SK-N-MC (cell line): ENCODE measurements at regions not wholly inside any gene's neighbourhood (a gene's known extent, or its start where the extent isn't known, plus 50 kb on each side); places are given as distances from the start of the nearest gene placed in this dataset.

Source experiments
- EZH2 ChIP-seq: fragments of 200-600 bp; sonication (generic); IDR thresholded peaks from one replicate; pipeline ENCODE4 v1.6.1; 2017; ENCODE audit warnings: antibody characterized with exemption
- FOXP2 ChIP-seq: optimal IDR thresholded peaks from 2 replicates; pipeline ENCODE3; 2011; ENCODE audit warnings: mild to moderate bottlenecking, moderate library complexity; ENCODE audit not compliant: insufficient read depth; ENCODE audit errors: extremely low read length, control extremely low read depth
- POLR2AphosphoS5 ChIP-seq: IDR thresholded peaks from 2 replicates; pipeline ENCODE4 v1.6.1; 2012; ENCODE audit warnings: mild to moderate bottlenecking, low read depth, low read length, borderline replicate concordance

- TF ChIP-seq EZH2 (no peak), POLR2AphosphoS5 (no peak), FOXP2 (no peak)
Observed at GRCh38 chr5:31100781-31101310, 92.6 kb upstream of the CDH6 start.
